HG02973 (cell line): ENCODE measurements at regions not wholly inside any gene's neighbourhood (a gene's known extent, or its start where the extent isn't known, plus 50 kb on each side); places are given as distances from the start of the nearest gene placed in this dataset.
"Not testable (repeated sequence)": the region's sequence is repeated elsewhere in the genome, so short reads cannot be mapped to it uniquely, and the experiment has no call there.

Experiments used
- ATAC-seq: cut with Tn5 transposase; IDR thresholded peaks from one replicate; pipeline ENCODE4 v1.9.1; 2021; ENCODE audit warnings: moderate library complexity; ENCODE audit not compliant: unreplicated experiment

- no peak for ATAC-seq
Observed at GRCh38 chr13:64662887-64663593, 2567.1 kb downstream of the PCDH9 start.

- no peak for ATAC-seq
Observed at GRCh38 chr13:64648293-64648692, 2581.8 kb downstream of the PCDH9 start.

- no peak for ATAC-seq
Observed at GRCh38 chr13:64643066-64643465, 2587.1 kb downstream of the PCDH9 start.

- ATAC-seq: no peak
Observed at GRCh38 chr13:64640002-64640401, 2590.1 kb downstream of the PCDH9 start.

- ATAC-seq: no peak
Observed at GRCh38 chr13:64639206-64639605, 2590.9 kb downstream of the PCDH9 start.

GRCh38 chr13:64633948-64634347, 2596.2 kb downstream of the PCDH9 start:
- no peak for ATAC-seq

GRCh38 chr13:64627654-64628053, 2602.5 kb downstream of the PCDH9 start:
- no peak for ATAC-seq

GRCh38 chr13:64626105-64626504, 2604.0 kb downstream of the PCDH9 start:
- ATAC-seq: no peak

- ATAC-seq: no peak
Observed at GRCh38 chr13:64617231-64617630, 2612.9 kb downstream of the PCDH9 start.

- ATAC-seq: no peak
Observed at GRCh38 chr13:64591971-64592370, 2638.2 kb downstream of the PCDH9 start.

GRCh38 chr13:64579331-64579730, 2650.8 kb downstream of the PCDH9 start:
- no peak for ATAC-seq

- no peak for ATAC-seq
Observed at GRCh38 chr13:64568748-64569147, 2661.4 kb downstream of the PCDH9 start.

- not testable (repeated sequence) for ATAC-seq
Observed at GRCh38 chr13:64558031-64558430, 2672.1 kb downstream of the PCDH9 start.

GRCh38 chr13:64556376-64556775, 2673.8 kb downstream of the PCDH9 start:
- ATAC-seq: no peak

GRCh38 chr13:64553411-64554129, 2676.6 kb downstream of the PCDH9 start:
- no peak for ATAC-seq

GRCh38 chr13:64551755-64552154, 2678.4 kb downstream of the PCDH9 start:
- no peak for ATAC-seq

GRCh38 chr13:64546371-64546770, 2683.8 kb downstream of the PCDH9 start:
- ATAC-seq: no peak

- ATAC-seq: no peak
Observed at GRCh38 chr13:64540976-64541375, 2689.2 kb downstream of the PCDH9 start.

GRCh38 chr13:64540468-64540867, 2689.7 kb downstream of the PCDH9 start:
- no peak for ATAC-seq

- ATAC-seq: no peak
Observed at GRCh38 chr13:64538711-64539110, 2691.4 kb downstream of the PCDH9 start.

GRCh38 chr13:64534302-64534701, 2695.8 kb downstream of the PCDH9 start:
- ATAC-seq: no peak

GRCh38 chr13:64531400-64531799, 2698.7 kb downstream of the PCDH9 start:
- ATAC-seq: no peak
